K562 (cell line): ENCODE measurements at regions not wholly inside any gene's neighbourhood (a gene's known extent, or its start where the extent isn't known, plus 50 kb on each side); places are given as distances from the start of the nearest gene placed in this dataset.

Experiments used
- CTCF ChIP-seq, 3 experiments: IDR thresholded peaks in 2 of 3; conservative IDR thresholded peaks in 1 of 3; 2 replicates each; pipeline ENCODE4 v1.5.1; 2011 to 2012; ENCODE audit warnings: low read length in 3 of 3, mild to moderate bottlenecking in 3 of 3, control low read depth in 2 of 3, improper control_type of control experiment in 1 of 3, inconsistent platforms in 1 of 3, low read depth in 1 of 3, mixed read lengths in 1 of 3, moderate library complexity in 1 of 3; ENCODE audit not compliant: insufficient read depth in 2 of 3
- EZH2 ChIP-seq: IDR thresholded peaks from 2 replicates; pipeline ENCODE4 v1.6.1; 2012; ENCODE audit warnings: low read depth, mild to moderate bottlenecking, inconsistent platforms, low read length, borderline replicate concordance
- FIP1L1 ChIP-seq: fragments of 200-400 bp; formaldehyde crosslinking; IDR thresholded peaks from 2 replicates; pipeline ENCODE4 v1.6.1; 2018; ENCODE audit warnings: mild to moderate bottlenecking, low read depth, low read length; ENCODE audit not compliant: poor library complexity, severe bottlenecking
- IRF1 ChIP-seq: sonication (generic); formaldehyde crosslinking; IDR thresholded peaks from 2 replicates; pipeline ENCODE4 v1.8.0; 2022; ENCODE audit warnings: missing genetic modification reagents, mild to moderate bottlenecking, borderline replicate concordance
- PCBP2 ChIP-seq: fragments of 200-400 bp; formaldehyde crosslinking; IDR thresholded peaks from 2 replicates; pipeline ENCODE4 v1.6.1; 2018; ENCODE audit warnings: low read length, low read depth, mild to moderate bottlenecking, moderate library complexity; ENCODE audit not compliant: poor library complexity, severe bottlenecking
- POLR2A ChIP-seq: fragments of 450-650 bp; conservative IDR thresholded peaks from 2 replicates; pipeline ENCODE4 v1.6.1; 2016
- XRCC5 ChIP-seq: fragments of 200-400 bp; formaldehyde crosslinking; IDR thresholded peaks from 2 replicates; pipeline ENCODE4 v1.6.1; 2017; ENCODE audit warnings: low read depth, mild to moderate bottlenecking, low read length
- ZMIZ1 ChIP-seq, 2 experiments: fragments of 150-350 bp in 1 of 2; IDR thresholded peaks; 2 replicates each; pipeline ENCODE4 v1.6.1; 2012 to 2016; ENCODE audit warnings: low read depth in 2 of 2, low read length in 2 of 2, mild to moderate bottlenecking in 1 of 2, moderate library complexity in 1 of 2
- ZNF165 ChIP-seq: fragments of 250-450 bp; sonication (Bioruptor Pico); IDR thresholded peaks from 2 replicates; pipeline ENCODE4 v1.4.0; 2020; ENCODE audit warnings: borderline replicate concordance

- TF ChIP-seq ZNF165 (no peak), XRCC5 (no peak), ZMIZ1 (IDR thresholded peaks at IDR 0.05; ENCODE audit: low read depth in 2 of 2, low read length in 2 of 2) (no peak), EZH2 (no peak), PCBP2 (no peak), POLR2A (no peak), CTCF (IDR thresholded peaks at IDR 0.05 in 2 of 3, conservative IDR thresholded peaks at IDR 0.05 in 1 of 3; ENCODE audit: insufficient read depth in 2 of 3, low read depth in 1 of 3, low read length in 3 of 3) (no peak), FIP1L1 (no peak), IRF1 (CRISPR knock-in tag) (no peak)
Measured at GRCh38 chr22:47613606-47614350, 851.3 kb downstream of the TBC1D22A start.
